ENCODE measurements at regions not wholly inside any gene's neighbourhood (a gene's known extent, or its start where the extent isn't known, plus 50 kb on each side); places are given as distances from the start of the nearest gene placed in this dataset.

GRCh38 chr12:65615118-65615517 is 209.2 kb upstream of the HMGA2 start (continued):
- no peak for TF ChIP-seq ZNF165 (CRISPR knock-in tag; IDR thresholded peaks at IDR 0.05; ENCODE audit: borderline replicate concordance)
- TF ChIP-seq MEF2D (tag; conservative IDR thresholded peaks at IDR 0.05; ENCODE audit: low read depth): no peak
- no peak for TF ChIP-seq ZBTB26 (CRISPR knock-in tag; IDR thresholded peaks at IDR 0.05)

- Histone ChIP-seq H3K4me3 (no peak overlapping the region), H4K20me1 (replicated peaks; ENCODE audit: control insufficient read depth, insufficient read depth, low read length) (no peaks in the 10 kb centered on the region), H3K79me2 (ENCODE audit: control insufficient read depth, insufficient read depth, low read length) (no peaks in the 10 kb centered on the region), H3K9me1 (ENCODE audit: control insufficient read depth, insufficient read depth, low read length) (no peaks in the 10 kb centered on the region), H3K36me3 (ENCODE audit: control insufficient read depth, insufficient read depth, low read length) (no peaks in the 10 kb centered on the region), H3K27me3 (ENCODE audit: control insufficient read depth in 2 of 2, insufficient read depth in 2 of 2, low read length in 2 of 2) (no peaks in the 10 kb centered on the region), H3K9ac (ENCODE audit: insufficient read depth in 1 of 2, low read depth in 2 of 2, low read length in 2 of 2) (no peak overlapping the region), H2AFZ (ENCODE audit: low read depth, low read length) (no peak overlapping the region), H3K27ac (ENCODE audit: extremely low read depth, low read depth, low read length) (no peak overlapping the region), H3K4me1 (replicated peaks in 1 of 2; ENCODE audit: control insufficient read depth in 2 of 2, insufficient read depth in 2 of 2, low read length in 2 of 2) (no peaks in the 10 kb centered on the region; a peak in 2 of 5 replicates), H3K4me2 (ENCODE audit: insufficient read depth, low read length) (no peak overlapping the region), H3K9me3 (replicated peaks; ENCODE audit: control insufficient read depth, insufficient read depth, low read depth, low read length) (no peaks in the 10 kb centered on the region)
- BruUV-seq (replicated peaks): no TSS peak
- in situ Hi-C loops (cut with MboI): no loop called here
- WGBS (ENCODE audit: insufficient coverage, low coverage, missing lambda C conversion rate): 0% methylated on average over 1 of the region's 1 CpG
- FAIRE-seq: no peak
- DNase-seq (ENCODE audit: extremely low read depth in 1 of 4, low spot score in 3 of 4): no peak
- no peak for ATAC-seq
- ChIA-PET CTCF (ENCODE audit: low intra/inter-chr PET ratio) (no interaction called here), POLR2A (no interaction called here)
- intact Hi-C loops (cut with micrococcal nuclease): no loop called here
- TF ChIP-seq MCM7 (IDR thresholded peaks at IDR 0.05): no peak
- no peak for TF ChIP-seq IRF9 (tag; IDR thresholded peaks at IDR 0.05)
- no peak for TF ChIP-seq MBD1 (CRISPR knock-in tag; IDR thresholded peaks at IDR 0.05)
- no peak for TF ChIP-seq SP2 (IDR thresholded peaks at IDR 0.05; ENCODE audit: extremely low read depth, low read depth, low read length, poor library complexity, severe bottlenecking)
- TF ChIP-seq E2F4 (CRISPR knock-in tag; IDR thresholded peaks at IDR 0.05; ENCODE audit: low read depth): no peak
- 0 out of 2 replicates have a peak, but pooled peaks have one; percentile 42 for TF ChIP-seq ELF4 (CRISPR knock-in tag; IDR thresholded peaks at IDR 0.05)
- no peak for TF ChIP-seq STAT5A (IDR thresholded peaks at IDR 0.05; ENCODE audit: borderline replicate concordance, low read length)
- TF ChIP-seq ZNF512 (tag; IDR thresholded peaks at IDR 0.05): peak; percentile 70
- no peak for TF ChIP-seq CREB5 (CRISPR knock-in tag; IDR thresholded peaks at IDR 0.05)
- TF ChIP-seq ZNF696 (CRISPR knock-in tag; conservative IDR thresholded peaks at IDR 0.05): no peak
- TF ChIP-seq ZNF121 (CRISPR knock-in tag; conservative IDR thresholded peaks at IDR 0.05): no peak
These were observed 208.3 kb upstream of the HMGA2 start for GRCh38 chr12:65616022-65616421.
